ENCODE measurements at regions not wholly inside any gene's neighbourhood (a gene's known extent, or its start where the extent isn't known, plus 50 kb on each side); places are given as distances from the start of the nearest gene placed in this dataset.
"Not testable (repeated sequence)": the region's sequence is repeated elsewhere in the genome, so short reads cannot be mapped to it uniquely, and the experiment has no call there.

- DNase-seq = no peak
Measured at GRCh38 chr4:188439641-188440311, 300.5 kb downstream of the TRIML1 start.

GRCh38 chr4:188444500-188444899 lies 305.3 kb downstream of the TRIML1 start:
- DNase-seq = no peak

DNA sequence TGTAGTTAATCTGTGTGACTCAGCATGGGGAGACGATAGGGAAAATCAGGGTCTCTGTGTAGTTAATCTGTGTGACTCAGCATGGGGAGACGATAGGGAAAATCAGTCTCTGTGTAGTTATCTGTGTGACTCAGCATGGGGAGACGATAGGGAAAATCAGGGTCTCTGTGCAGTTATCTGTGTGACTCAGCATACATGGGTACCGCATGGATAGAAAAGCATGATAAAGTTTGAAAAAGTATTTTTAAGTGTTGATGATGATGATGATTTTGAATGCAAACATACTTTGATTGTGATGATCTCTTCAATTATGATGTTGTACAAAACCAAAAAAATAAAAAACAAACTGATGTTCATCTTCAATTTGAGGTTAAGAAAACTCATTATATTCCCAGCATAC lies 309.8 kb downstream of the TRIML1 start:
- not testable (repeated sequence) for DNase-seq

DNA sequence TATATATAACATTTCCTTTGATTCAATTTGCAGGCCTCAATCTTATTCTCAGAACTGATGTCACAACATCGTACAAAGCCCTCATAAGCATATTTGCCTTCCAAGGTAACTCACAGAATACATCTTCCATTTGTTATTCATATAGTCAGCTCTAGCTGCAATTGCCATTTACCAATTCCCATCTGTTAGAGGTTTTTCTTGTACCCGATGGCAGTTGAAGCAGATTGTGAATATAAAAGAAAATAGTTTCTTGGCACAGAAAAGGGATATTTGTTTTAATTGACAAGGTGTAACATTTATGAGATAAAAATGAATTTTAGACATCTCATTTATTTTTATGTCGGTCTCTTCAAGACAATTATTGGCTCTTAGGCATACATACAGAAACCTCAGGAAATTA lies 311.3 kb downstream of the TRIML1 start:
- no peak for DNase-seq

GRCh38 chr4:188452097-188452496 lies 312.9 kb downstream of the TRIML1 start:
- DNase-seq = no peak

DNA sequence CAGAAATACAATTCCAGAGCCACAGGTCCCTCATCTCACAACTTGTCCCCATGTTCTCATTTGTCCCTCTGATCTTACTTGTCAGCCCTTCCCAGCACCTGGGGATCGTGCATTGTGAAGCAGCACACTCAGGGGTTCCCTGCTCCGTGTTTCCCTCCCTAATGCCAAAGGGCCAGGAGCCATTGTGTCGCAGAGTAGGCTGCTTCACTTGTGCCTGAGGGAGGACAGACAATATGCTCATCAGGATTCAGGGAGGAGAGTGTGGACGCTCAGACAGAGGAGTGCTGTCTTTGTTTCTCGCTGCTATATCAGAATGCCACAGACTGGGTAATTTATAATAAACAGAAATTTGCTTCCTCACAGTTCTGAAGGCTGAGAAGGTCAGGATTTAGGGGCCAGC lies 315.3 kb downstream of the TRIML1 start:
- DNase-seq = no peak

DNA sequence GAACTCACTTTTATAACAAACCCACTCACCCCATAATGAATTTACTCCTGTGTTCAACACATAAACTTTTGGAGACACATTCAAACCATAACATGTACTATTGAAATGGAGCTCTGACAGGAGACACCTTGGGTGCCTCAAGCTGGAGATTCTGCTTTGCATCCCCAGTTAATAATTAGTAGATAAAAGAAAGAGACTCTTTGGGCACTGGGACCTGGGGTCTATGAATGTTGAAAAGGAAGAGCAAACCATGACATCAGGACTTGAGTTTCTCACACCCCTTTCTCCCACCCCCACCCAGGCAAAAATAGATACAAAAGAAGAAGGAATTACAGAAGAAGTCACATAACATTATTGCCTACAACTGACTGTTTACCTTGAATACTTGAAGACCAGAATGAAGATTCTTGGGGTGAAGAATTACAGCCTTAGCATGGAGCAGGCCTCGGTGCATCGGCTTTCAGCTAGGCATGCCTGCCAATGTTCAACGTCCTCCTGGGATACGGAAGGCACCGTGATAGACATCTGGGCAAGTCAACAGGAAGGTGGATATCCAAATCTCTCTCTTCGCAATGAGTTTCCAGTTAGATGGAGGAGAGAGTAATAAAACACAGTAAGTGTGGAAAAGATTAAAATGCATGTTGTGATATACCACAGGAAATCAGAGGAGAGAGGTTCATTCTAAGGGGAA lies 316.0 kb downstream of the TRIML1 start:
- DNase-seq = no peak

DNA sequence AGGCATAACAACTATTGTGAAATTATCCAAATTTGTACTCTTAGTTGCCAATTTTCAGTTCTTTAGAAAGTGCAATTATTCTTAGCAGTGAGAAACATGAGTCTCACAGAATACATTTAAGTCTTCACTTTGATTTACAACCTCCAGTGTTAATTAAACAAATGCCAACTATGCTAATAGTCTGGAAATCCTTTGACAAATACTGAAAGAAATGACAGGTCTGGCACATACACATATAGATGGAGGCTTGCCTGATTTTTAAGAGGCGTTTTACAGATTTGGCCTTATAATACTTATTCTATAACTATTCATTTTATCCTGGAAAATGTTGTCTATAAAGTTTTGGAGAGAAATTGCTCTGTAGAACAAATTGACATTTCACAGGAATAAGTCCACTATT lies 320.1 kb downstream of the TRIML1 start:
- DNase-seq = no peak

DNA sequence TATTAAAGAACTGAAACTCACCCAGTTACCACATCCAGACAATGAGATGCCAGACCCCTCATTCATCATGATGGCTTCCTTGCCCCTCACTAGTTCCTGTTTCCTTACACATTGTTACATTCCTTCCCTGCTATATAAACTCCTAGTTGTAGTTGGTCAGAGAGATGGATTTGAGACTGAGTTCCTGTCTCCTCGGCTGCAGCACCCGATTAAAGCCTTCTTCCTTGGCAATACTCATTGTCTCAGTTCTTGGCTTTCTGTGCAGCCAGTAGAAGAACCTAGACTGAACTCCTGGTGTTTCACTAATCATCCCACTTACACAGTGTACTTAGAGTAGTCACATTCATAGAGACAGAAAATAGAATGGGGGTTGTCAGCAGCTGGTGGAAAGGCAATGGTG lies 324.7 kb downstream of the TRIML1 start:
- no peak for DNase-seq

- no peak for DNase-seq
Measured at GRCh38 chr4:188466001-188466400, 326.8 kb downstream of the TRIML1 start.

GRCh38 chr4:188484256-188484655 lies 345.0 kb downstream of the TRIML1 start:
- DNase-seq = no peak

GRCh38 chr4:188485906-188486305 lies 346.7 kb downstream of the TRIML1 start:
- DNase-seq = no peak

DNA sequence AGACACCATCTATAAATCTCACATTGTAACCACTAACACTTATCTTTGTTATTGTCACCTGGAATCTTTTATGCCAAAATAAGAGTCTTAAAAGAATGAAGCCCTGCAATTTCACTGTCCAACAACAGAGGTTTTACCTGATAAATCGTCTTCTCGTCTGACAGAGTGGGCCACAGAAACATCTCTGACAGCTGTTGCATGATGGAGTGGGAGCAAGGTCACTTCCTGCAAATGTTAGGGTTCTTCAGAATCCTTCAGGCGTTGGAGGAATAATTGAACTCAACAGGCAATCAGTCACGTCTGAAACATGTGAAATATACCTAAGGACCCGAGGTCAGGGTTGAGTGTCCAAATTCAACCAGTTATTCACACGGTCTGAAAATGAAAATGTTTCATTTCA lies 353.6 kb downstream of the TRIML1 start:
- DNase-seq = no peak

- DNase-seq = no peak
Measured at GRCh38 chr4:188495169-188495568, 355.9 kb downstream of the TRIML1 start.

DNA sequence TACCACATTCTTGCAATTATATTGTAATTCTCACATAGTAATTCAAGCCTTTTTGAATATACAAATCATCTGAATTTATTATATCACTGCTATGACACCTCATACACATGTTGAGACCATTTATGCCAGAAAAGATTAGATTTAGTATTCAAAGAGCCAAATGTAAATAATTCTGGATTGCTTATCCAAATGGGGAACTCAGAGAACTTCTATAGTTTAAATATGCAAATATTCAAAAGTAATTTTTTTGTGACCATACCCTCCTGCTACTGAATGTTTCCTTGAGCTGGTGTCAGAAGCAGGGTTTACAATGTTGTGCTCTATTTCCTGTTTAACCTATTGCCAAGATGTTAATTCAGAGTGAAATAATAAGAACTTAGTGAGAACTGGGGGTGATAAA lies 372.2 kb downstream of the TRIML1 start:
- DNase-seq = no peak

- DNase-seq = no peak
Measured at GRCh38 chr4:188532751-188533150, 393.5 kb downstream of the TRIML1 start.

- no peak for DNase-seq
Measured at GRCh38 chr4:188534297-188534696, 395.1 kb downstream of the TRIML1 start.

- no peak for DNase-seq
Measured at GRCh38 chr4:188534917-188535316, 395.7 kb downstream of the TRIML1 start.

DNA sequence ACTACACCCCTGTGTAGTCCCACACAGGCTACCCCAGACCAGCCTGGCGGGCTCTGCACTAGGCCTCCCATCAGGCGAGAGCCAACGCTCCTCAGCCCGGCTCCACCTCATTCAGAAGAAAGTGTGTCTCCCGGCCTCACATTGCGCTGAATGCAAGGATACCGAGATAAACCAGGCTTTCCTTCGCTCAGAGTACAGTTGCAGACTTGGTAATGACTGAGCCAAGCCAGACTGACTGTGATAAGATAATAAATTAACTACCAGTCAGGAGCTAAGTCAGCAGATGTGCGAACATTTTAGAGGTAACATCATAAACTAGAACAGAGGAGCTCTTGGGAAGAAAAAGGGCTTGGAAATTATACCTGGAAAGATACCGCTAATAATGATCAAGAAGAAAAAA lies 397.6 kb downstream of the TRIML1 start:
- no peak for DNase-seq

GRCh38 chr4:188550296-188550695 lies 411.1 kb downstream of the TRIML1 start:
- DNase-seq = no peak

DNA sequence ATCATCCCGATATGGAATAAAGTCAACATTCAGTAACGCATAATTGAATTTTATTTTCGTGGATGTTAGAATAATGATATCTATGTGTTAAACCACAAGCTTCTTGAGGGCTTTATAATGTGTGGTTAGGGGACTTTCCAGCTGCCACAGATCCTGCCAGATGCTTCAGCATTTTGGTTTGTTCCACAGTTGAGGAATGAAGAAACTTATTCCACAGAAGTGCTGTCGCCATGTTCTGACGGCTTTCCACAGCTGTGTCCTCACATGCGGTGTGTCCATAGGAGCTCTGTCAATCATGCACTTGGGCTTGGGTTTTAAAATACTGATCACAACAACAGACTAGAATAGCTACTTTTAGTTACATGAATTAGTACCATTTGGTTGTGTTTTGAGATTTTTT lies 411.9 kb downstream of the TRIML1 start:
- DNase-seq = no peak

GRCh38 chr4:188552741-188553275 lies 413.6 kb downstream of the TRIML1 start:
- DNase-seq = no peak

GRCh38 chr4:188554413-188554812 lies 415.2 kb downstream of the TRIML1 start:
- DNase-seq = no peak

DNA sequence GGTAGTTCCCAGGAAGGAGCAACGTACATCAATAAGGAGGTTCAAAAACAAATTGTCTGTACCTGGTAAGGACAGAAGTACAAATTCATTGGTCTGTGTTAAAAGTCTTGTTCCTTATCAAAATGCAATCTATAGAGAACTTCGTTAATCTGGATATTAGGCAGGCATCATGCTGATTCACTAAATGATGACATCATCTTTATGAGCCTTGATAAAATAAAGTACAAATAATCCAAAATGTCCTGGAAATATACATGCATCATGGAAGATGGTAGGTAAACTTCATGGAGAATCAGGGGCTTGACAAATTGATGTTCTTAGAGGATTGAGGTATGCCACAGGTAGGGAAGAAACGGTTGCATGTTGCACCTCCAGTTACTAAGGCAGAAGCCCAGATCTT lies 433.9 kb downstream of the TRIML1 start:
- DNase-seq = no peak

- DNase-seq = no peak
Measured at GRCh38 chr4:188578657-188579056, 439.4 kb downstream of the TRIML1 start.

Measured in stimulated activated CD4-positive, alpha-beta T cell treated with anti-CD3 and anti-CD28 coated beads, Interleukin-4, amount 100 ng/mL, for 24 hours (primary cell).